Body of pancreas (tissue), 4 donors: ENCODE measurements at regions not wholly inside any gene's neighbourhood (a gene's known extent, or its start where the extent isn't known, plus 50 kb on each side); places are given as distances from the start of the nearest gene placed in this dataset.

Experiments used
- ATAC-seq: fragments of 150-250 bp; one replicate; pipeline ENCODE4 v1.9.1; 2016
- DNase-seq, 4 donors: peaks; one replicate each; pipeline ENCODE4 v3.0.0-alpha.2; 2019
- H3K27ac ChIP-seq, 4 donors: fragments of 200-600 bp; sonication (generic); 1 replicate in 3 of 4; 2 replicates in 1 of 4; pipeline versions ENCODE4 v1.5.1 to v1.6.1; 2016 to 2019; ENCODE audit warnings: mild to moderate bottlenecking in 1 of 4, mixed read lengths in 1 of 4, moderate library complexity in 1 of 4
- H3K27me3 ChIP-seq, 2 donors: fragments of 200-600 bp; sonication (generic); one replicate each; pipeline ENCODE4 v1.6.0; 2016; ENCODE audit warnings: mild to moderate bottlenecking in 1 of 2
- H3K36me3 ChIP-seq, 2 donors: fragments of 200-600 bp; sonication (generic); replicated peaks in 1 of 2; 2 replicates each; pipeline ENCODE4 v1.5.1; 2016; ENCODE audit warnings: low read depth in 2 of 2; ENCODE audit not compliant: insufficient read depth in 1 of 2
- H3K4me1 ChIP-seq: fragments of 200-600 bp; sonication (generic); one replicate; pipeline ENCODE4 v1.6.0; 2016
- H3K4me3 ChIP-seq, 2 donors: fragments of 200-600 bp; sonication (generic); 1 replicate in 1 of 2; 2 replicates in 1 of 2; pipeline ENCODE4 v1.5.1; 2016 to 2019
- H3K9me3 ChIP-seq, 3 donors: fragments of 200-600 bp; sonication (generic); 1 replicate in 2 of 3; 2 replicates in 1 of 3; pipeline ENCODE4 v1.5.1; 2016
- POLR2A ChIP-seq, 3 donors: fragments of 450-650 bp; IDR thresholded peaks; one replicate each; pipeline ENCODE4 v1.6.1; 2016; ENCODE audit warnings: antibody characterized with exemption in 3 of 3, mild to moderate bottlenecking in 2 of 3
- WGBS, 2 donors: methylation state at CpG; one replicate each; pipeline ENCODE4 v1.1.5; 2017; 5-methylcytosine and 5-hydroxymethylcytosine counted together
- intact Hi-C: fragments of 100-400 bp; cut with DNase I; formaldehyde crosslinking; loops from one replicate; pipeline ENCODE4 v1.15.1; 2023
- TF ChIP-seq, protein P1 (sequence below), 7 experiments: fragments of 450-650 bp in 4 of 7; fragments of 200-600 bp in 3 of 7; sonication (generic) in 3 of 7; IDR thresholded peaks; one replicate each; pipeline ENCODE4 v1.5.1; 2016 to 2019; ENCODE audit warnings: antibody characterized with exemption in 7 of 7

DNA sequence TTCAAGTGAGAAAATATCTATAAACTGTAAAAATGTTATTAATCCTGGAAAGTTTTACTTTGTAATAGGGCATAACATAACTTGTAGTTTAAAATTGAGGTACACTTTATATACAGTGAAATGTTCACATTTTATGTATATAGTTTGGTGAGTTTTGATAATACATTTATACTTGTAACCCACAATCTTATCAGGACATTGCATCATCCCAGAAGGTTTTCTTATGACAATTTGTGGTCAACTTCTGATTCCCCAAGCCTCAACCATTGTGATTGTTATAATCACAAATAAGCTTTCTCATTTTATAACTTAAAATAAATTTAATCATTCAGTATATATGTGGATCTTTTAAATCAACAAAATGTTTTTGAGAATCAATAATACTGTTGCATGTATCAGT lies 151.1 kb downstream of the TFPI2 start:
- no peak overlapping the region for H3K4me3 ChIP-seq
- H3K27me3 ChIP-seq = no peaks in the 10 kb centered on the region
- DNase-seq (no peak), ATAC-seq (no peak)
- no peaks in the 10 kb centered on the region for H3K9me3 ChIP-seq
- H3K27ac ChIP-seq = no peak overlapping the region
- intact Hi-C loops = no loop called here
- no peaks in the 10 kb centered on the region for H3K36me3 ChIP-seq
- H3K4me1 ChIP-seq = no peaks in the 10 kb centered on the region
- TF ChIP-seq, protein P1, sequence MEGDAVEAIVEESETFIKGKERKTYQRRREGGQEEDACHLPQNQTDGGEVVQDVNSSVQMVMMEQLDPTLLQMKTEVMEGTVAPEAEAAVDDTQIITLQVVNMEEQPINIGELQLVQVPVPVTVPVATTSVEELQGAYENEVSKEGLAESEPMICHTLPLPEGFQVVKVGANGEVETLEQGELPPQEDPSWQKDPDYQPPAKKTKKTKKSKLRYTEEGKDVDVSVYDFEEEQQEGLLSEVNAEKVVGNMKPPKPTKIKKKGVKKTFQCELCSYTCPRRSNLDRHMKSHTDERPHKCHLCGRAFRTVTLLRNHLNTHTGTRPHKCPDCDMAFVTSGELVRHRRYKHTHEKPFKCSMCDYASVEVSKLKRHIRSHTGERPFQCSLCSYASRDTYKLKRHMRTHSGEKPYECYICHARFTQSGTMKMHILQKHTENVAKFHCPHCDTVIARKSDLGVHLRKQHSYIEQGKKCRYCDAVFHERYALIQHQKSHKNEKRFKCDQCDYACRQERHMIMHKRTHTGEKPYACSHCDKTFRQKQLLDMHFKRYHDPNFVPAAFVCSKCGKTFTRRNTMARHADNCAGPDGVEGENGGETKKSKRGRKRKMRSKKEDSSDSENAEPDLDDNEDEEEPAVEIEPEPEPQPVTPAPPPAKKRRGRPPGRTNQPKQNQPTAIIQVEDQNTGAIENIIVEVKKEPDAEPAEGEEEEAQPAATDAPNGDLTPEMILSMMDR (IDR thresholded peaks at IDR 0.05) = no peak
- no peak for TF ChIP-seq POLR2A (IDR thresholded peaks at IDR 0.05)

DNA sequence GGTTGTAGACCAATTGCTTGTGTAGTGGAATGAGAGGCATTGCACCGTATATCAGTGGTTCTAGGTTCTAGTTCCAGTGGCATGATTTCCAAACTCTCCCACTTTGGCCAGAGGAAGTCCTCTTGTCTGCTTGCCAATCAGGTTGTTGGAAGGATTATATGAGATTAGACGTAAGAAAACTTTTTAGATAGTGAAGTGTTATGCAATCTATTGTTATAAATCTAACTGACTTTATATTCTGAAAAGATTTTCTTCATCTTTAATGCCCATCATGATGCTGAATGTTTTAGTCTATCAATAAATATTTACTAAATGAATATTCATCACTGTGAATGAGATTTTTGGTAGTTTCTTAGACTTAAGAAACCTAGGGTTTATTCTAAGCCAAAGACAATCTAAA lies 152.6 kb downstream of the TFPI2 start:
- no peaks in the 10 kb centered on the region for H3K9me3 ChIP-seq
- DNase-seq (no peak), ATAC-seq (no peak)
- intact Hi-C loops = no loop called here
- no peaks in the 10 kb centered on the region for H3K36me3 ChIP-seq
- H3K4me3 ChIP-seq = no peak overlapping the region
- H3K27me3 ChIP-seq = no peaks in the 10 kb centered on the region
- H3K4me1 ChIP-seq = no peaks in the 10 kb centered on the region
- 57 to 58% methylated on average over 2 of the region's 2 CpGs for WGBS, 2 donors
- TF ChIP-seq POLR2A (IDR thresholded peaks at IDR 0.05) = no peak
- TF ChIP-seq, protein P1 (IDR thresholded peaks at IDR 0.05) = no peak
- H3K27ac ChIP-seq = no peak overlapping the region

DNA sequence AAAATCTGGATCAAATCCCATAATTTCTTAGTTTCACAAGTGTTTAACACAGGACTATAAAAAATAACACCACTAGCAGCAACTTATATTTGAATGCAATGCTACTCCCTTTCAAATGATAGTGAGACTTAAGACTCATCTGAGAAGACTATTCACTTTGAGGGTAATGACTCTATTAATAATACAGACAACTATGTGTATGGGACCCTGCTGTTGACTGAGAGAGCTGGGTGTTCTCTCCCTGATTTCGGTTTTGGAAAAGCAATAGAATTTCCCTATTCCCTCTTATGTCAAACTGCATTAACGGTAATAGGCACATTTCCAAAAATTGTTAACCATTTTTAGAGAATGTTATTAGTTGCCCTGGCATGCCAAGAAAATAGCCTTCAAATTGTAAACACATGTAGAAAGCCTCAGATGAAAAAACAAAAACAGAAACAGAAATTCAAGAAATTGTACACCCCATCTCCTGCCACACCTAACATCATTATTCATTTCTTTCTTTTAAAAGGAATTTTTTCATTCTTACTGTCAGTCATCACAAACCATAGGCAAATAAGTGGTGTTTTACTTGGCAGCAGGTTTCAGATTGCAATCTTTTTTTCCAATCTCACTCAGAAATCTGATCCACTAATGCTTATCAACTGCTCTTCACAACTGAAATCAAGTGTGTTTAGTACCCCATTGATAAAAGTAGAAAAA lies 153.7 kb downstream of the TFPI2 start:
- intact Hi-C loops = no loop called here
- H3K4me3 ChIP-seq = no peak overlapping the region
- TF ChIP-seq, protein P1 (IDR thresholded peaks at IDR 0.05) = no peak
- TF ChIP-seq POLR2A (IDR thresholded peaks at IDR 0.05) = no peak
- DNase-seq (no peak), ATAC-seq (no peak)
- H3K27ac ChIP-seq = no peak overlapping the region
- no peaks in the 10 kb centered on the region for H3K4me1 ChIP-seq
- no peaks in the 10 kb centered on the region for H3K27me3 ChIP-seq
- 42 to 63% methylated on average over 2 of the region's 2 CpGs for WGBS, 2 donors
- H3K9me3 ChIP-seq = no peaks in the 10 kb centered on the region
- no peaks in the 10 kb centered on the region for H3K36me3 ChIP-seq

DNA sequence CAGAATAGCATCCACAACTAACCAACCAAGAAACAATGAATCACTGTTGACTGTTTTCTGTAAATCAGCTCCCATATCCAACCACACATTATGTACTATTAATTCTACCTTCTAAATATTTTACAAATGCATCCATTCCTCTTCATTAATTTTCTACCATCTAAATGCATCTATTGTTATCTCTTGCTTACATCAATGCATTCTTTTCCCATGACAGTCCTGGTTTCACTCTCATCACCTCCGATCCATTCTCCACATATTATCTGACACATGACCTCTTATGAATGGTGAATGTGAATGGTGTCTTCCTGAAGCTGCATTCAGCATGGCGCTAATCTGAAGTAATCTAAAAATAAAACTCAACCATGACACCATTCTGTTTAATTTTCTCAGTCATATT lies 153.8 kb upstream of the CALCR start:
- H3K27ac ChIP-seq = no peak overlapping the region
- 82 to 87% methylated on average over 2 of the region's 2 CpGs for WGBS, 2 donors
- intact Hi-C loops = no loop called here
- H3K4me1 ChIP-seq = no peaks in the 10 kb centered on the region
- H3K9me3 ChIP-seq = no peaks in the 10 kb centered on the region
- no peak overlapping the region for H3K4me3 ChIP-seq
- ATAC-seq (no peak), DNase-seq (no peak)
- no peaks in the 10 kb centered on the region for H3K27me3 ChIP-seq
- H3K36me3 ChIP-seq = no peaks in the 10 kb centered on the region
- TF ChIP-seq, protein P1 (IDR thresholded peaks at IDR 0.05) = no peak
- TF ChIP-seq POLR2A (IDR thresholded peaks at IDR 0.05) = no peak

DNA sequence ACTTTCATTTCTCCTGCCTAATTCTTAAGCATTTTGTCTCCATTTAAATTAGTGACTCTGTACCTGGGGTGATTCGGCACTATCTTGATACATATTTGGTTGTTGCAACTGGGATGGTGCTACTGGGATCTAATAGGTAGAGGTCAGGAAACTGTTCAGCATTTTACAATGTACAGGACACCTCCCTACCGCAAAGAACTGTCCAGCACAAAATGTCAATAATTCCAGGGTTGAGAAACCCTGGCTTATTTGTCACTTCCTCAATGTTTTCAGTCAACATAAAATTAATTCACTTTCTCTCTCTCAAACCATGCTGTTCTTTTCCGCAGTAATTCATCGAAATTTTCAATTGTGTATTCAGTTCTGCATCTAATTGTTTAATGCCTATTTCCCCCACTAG lies 151.4 kb upstream of the CALCR start:
- ATAC-seq (no peak), DNase-seq (no peak)
- intact Hi-C loops = no loop called here
- WGBS, 2 donors = 69 to 82% methylated on average over 4 of the region's 4 CpGs
- Histone ChIP-seq H3K9me3 (no peaks in the 10 kb centered on the region), H3K36me3 (no peaks in the 10 kb centered on the region), H3K27me3 (no peaks in the 10 kb centered on the region), H3K27ac (no peak overlapping the region), H3K4me1 (no peaks in the 10 kb centered on the region), H3K4me3 (no peak overlapping the region)
- TF ChIP-seq POLR2A (IDR thresholded peaks at IDR 0.05) = no peak
- TF ChIP-seq, protein P1 (IDR thresholded peaks at IDR 0.05) = no peak
